GM18505 (cell line): ENCODE measurements at regions not wholly inside any gene's neighbourhood (a gene's known extent, or its start where the extent isn't known, plus 50 kb on each side); places are given as distances from the start of the nearest gene placed in this dataset.

Experiments used
- ATAC-seq: cut with Tn5 transposase; IDR thresholded peaks from one replicate; pipeline ENCODE4 v1.9.1; 2021; ENCODE audit not compliant: unreplicated experiment
- POLR2A ChIP-seq: IDR thresholded peaks from 4 replicates; pipeline ENCODE4 v1.6.1; 2011; ENCODE audit warnings: borderline replicate concordance; ENCODE audit not compliant: insufficient read depth, insufficient read length; ENCODE audit errors: extremely low read depth

- TF ChIP-seq POLR2A, result no peak
- no peak for ATAC-seq
Measured at GRCh38 chr9:16336833-16337232, 533.6 kb downstream of the BNC2 start.

DNA sequence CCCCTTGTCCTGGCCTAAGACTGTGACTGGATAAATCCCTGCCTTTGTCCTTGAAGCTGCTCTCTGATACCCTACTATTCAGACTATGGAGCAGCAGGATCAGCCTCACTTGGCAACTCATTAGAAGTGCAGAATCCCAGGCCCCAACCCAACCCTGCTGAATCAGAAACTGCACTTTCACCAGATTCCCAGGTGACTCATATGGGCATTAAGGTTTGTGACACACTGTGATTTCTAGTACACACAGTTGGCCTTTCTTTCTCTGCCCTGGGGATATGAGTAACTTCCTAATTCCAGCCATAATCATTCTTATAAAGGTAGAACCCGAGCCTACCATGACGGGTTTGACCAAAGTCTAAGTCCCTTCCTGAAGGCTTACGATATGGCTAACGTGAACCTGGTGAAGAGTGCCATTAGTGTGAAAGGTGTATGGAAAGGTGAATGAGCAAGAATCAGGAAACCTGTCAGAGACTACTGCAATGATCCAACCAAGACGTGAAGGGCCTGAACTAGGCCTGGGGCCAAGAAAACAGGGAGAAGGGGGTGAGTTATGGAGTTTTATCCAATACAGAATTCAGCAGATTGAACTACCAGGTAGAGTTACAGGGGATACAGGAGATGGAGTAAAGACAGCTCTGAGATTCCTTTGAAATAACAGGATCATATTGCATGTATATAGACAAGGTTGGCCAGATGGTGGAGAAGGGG is 533.0 kb downstream of the BNC2 start:
- ATAC-seq, result no peak
- TF ChIP-seq POLR2A, result no peak

- no peak for ATAC-seq
- TF ChIP-seq POLR2A, result no peak
Measured at GRCh38 chr9:16341177-16341576, 529.3 kb downstream of the BNC2 start.

DNA sequence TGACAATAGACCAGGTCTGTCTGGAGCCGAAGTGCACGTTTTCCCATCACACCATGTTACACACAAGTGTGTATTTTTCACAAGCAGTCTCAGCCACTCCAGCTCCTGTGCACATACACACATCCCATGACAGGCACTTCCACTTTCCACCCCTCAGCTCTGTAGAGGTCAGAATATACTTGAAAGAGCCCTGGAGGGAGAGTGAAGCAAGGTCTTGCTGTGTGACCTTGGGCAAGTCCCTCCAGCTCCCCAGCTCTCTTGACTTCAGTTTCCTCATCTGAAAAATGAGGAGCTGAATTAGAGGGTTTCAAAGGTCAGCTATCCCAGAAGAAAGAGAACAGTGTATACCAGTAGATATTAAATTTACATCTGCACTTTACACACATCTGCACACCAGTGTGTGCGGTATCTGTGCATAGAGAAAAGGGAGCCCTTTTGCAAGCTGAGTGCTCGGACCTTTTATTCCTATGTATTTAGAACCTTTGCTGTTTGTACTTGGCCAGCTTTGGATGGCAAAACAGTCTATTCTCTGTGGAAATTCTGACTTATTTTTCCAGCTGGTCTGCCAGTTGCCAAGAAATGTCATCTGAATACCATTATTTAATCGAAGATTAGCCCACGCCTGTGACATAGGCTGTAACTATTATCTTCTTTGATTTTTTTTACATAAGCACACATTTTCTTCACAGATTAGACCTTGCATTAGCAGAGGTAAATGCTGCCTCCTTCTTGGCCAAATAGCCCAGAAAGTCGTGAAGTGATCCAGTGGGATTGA is 528.0 kb downstream of the BNC2 start:
- TF ChIP-seq POLR2A, result no peak
- no peak for ATAC-seq

- no peak for ATAC-seq
Measured at GRCh38 chr9:16343249-16344237, 526.9 kb downstream of the BNC2 start.

GRCh38 chr9:16344343-16344742 is 526.1 kb downstream of the BNC2 start:
- TF ChIP-seq POLR2A, result no peak
- ATAC-seq, result no peak

More at GRCh38 chr9:16343249-16344237, 526.9 kb downstream of the BNC2 start:
- no peak for TF ChIP-seq POLR2A

DNA sequence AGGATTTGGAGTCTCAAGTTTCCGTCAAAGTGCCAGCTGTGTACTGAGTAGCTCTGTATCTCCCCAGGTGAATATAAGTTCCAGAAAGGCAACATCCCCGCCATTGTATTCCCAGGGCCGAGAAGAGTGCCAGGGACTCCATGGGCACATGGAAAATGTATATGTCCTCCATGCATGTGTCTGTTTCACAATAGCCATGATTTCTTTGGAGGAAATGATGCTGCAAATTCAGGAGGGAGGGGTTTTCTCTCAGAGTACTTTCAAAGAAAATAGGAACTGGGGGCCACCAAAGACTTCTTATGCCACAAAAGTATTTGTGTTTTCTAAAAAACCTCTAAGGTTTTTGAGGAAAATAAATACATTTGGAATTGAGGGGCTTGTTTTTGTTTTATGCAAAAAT is 524.6 kb downstream of the BNC2 start:
- no peak for TF ChIP-seq POLR2A
- ATAC-seq, result no peak

GRCh38 chr9:16347886-16348285 is 522.6 kb downstream of the BNC2 start:
- no peak for TF ChIP-seq POLR2A
- no peak for ATAC-seq

- TF ChIP-seq POLR2A, result no peak
- ATAC-seq, result no peak
Measured at GRCh38 chr9:16348531-16348930, 521.9 kb downstream of the BNC2 start.

DNA sequence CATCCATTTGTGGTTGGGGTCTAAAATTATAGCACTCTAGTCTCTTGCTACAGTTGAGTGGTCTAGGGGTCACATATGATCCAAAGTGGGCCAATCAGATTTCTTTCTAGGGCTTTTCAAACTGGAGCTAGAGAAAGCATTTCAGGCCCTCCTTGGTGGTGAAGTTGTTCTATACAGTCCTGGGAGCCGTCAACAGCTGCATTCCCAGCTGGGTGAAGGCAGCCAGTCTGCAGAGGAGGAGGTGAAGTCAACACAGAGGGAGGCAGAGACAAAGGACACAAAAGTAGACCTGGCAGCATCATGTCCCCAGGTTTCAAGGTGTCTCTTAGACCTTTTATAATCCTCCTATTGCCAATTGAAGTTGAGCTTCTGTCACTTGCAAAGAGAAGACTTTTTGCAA is 518.2 kb downstream of the BNC2 start:
- TF ChIP-seq POLR2A, result no peak
- ATAC-seq, result no peak

DNA sequence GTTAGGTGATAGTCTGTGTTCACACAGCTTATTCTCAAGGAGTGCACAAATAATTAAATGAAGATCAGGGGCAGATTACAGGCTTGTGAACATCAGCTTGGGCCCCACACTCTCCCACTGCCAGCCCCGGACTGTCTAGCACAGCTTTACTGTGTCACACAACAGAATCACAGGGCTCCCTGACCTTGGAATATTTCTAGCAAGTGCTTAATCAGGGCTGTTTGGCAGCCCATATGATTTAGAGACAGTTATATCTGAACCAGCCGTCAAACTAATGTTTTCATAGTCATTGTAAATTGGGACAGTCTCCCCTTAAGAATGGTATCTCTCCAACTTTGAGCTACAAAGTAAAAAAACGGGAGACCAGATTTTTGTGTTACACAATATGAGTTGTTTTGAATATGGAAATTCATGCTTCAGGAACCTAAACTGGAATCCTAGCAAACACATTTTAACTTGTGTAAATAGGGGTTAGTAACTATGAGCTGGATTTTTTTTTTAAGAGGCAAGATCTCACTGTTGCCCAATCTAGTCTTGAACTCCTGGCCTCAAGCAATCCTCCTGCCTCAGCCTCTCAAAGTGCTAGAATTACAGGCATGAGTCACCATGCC is 517.6 kb downstream of the BNC2 start:
- no peak for ATAC-seq
- no peak for TF ChIP-seq POLR2A

- TF ChIP-seq POLR2A, result no peak
- no peak for ATAC-seq
Measured at GRCh38 chr9:16356196-16356765, 514.2 kb downstream of the BNC2 start.

DNA sequence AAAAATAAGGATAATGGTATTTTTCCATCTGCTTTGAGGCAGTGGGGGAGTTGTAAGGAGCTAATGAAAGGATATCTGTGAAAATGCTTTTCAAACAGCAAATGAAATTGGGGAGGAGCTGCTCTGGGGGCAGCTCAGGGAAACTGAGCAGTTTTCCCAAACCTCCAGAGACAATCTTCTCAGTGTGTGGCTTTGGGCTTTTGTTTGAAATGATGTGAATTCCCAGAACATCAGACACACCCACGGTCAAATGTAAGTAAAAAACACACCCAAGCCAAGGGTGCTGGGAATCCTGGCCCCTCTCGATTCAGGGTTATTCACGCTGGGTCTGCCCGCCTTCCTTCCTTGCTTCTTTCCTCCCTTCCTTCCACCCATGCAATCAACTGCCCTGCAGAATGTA is 512.6 kb downstream of the BNC2 start:
- no peak for ATAC-seq
- no peak for TF ChIP-seq POLR2A

DNA sequence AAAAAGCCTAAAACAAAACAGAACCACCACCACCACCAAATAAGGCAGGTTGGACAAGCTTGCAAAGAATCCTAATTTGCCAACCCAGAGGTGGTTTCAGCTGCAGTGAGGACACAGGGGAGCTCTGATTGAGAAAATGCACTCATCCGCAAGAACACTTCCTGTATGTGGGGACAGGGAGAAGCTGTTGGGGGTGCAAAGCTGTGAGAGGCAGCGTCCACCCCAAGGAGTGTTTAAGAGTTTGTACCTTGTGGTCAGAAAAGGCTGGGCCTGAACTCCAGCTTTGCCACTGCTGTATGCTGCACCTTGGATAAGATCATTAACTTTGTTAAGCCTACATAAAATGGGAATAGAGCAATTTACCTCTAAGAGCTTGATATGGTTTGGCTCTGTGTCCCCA is 511.7 kb downstream of the BNC2 start:
- no peak for ATAC-seq

More for the DNA sequence above, 511.7 kb downstream of the BNC2 start:
- no peak for TF ChIP-seq POLR2A
